CD4-positive, alpha-beta T cell treated with Interleukin-17A for 4 hours (primary cell): ENCODE measurements at regions not wholly inside any gene's neighbourhood (a gene's known extent, or its start where the extent isn't known, plus 50 kb on each side); places are given as distances from the start of the nearest gene placed in this dataset.
"Not testable (repeated sequence)": the region's sequence is repeated elsewhere in the genome, so short reads cannot be mapped to it uniquely, and the experiment has no call there.

Source experiments
- DNase-seq: peaks from one replicate; pipeline ENCODE4 v3.0.0-alpha.2; 2020; ENCODE audit warnings: mixed read lengths

DNA sequence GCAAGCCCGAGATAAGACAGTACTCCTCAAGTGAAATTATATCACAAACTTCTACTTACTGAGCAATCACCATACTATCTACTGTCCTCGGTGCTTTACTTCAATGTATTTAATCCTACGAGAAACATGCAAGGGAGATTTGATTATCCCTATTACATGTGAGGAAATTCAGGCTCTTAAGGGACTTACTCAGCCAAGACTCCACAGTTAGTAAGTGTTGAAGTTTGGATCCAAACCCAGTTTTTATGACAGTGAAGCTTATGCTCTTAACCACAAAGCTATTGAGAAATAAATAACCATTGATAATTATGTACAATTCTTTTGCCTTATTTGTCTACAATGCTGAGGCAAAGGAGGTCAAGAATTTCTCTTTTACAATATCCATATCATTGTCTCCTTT, 672.9 kb upstream of the ACVR2A start:
- no peak for DNase-seq

GRCh38 chr2:147170932-147171331, 673.9 kb upstream of the ACVR2A start:
- no peak for DNase-seq

DNA sequence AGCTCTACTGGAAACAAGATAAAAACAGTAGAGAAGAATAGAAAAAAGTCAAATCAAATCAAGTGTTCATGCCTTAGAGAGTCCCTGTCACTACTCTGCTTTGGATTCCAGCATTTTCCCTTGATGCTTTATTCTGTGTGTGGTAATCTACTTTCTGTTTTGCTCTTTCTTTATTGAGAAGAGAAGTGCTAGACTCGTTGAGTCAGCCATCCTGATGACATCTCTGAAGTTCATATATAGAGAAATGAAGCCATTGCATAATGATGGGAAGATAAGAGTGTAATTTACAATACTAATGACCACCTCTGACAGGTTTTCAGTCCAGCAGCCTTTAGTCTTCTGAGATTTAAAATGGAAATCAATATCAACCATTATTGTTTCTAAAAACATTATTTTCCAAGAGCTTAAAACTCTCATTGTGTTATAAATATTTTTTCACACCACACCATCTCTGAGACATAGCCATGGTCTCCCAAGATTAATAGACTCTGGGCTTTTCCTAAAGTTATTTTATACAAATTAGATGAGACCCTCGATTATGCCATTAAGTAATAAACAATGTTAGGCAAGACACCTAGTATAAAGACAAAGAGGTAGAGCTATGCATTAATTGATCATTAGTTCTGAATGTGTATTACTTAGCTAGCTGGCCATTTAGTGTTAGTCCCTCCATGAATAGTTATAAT, 679.0 kb upstream of the ACVR2A start:
- no peak for DNase-seq

- DNase-seq, result no peak
Measured at GRCh38 chr2:147164563-147164962, 680.3 kb upstream of the ACVR2A start.

DNA sequence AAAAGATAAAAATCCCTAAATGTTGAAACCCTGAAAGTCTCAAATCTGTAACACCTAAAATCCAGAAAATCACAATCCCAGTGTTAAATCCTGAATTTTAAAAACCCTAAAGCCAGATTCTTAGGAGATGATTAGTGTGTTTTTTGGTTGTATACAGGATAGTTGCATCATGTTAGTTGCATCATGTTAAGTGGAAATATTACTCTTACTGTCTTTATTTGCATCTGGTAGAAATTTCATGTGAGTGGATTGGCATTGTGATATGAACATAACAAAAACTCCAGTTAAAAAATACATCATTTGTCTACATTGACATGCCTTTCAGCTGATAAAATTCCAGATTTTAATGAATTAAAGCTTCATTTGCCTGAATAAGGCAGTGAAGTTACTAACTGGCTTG, 683.1 kb upstream of the ACVR2A start:
- DNase-seq, result no peak

DNA sequence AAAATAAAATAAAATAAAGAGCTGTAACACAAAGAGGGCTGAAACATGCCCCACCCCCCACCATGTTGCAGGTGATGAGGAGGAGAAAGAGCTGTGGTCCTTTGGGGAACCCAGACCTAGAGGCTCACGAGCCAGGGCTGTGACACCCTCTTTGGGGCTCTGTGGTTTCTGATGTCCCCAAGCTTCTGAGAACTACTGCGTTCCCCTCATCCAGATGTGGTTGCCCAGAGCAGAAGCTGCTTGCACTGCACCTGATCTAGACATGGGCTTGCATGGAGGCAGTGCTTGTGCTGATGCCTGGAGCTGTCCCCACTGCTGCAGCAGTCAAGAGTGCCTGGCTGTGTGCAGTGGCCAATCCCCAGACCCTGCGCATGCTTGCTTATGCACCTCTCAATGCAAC, 687.9 kb upstream of the ACVR2A start:
- DNase-seq, result no peak

GRCh38 chr2:147150241-147150635, 694.6 kb upstream of the ACVR2A start:
- DNase-seq, result no peak

GRCh38 chr2:147149575-147150240, 695.1 kb upstream of the ACVR2A start:
- DNase-seq, result no peak

GRCh38 chr2:147147802-147148201, 697.0 kb upstream of the ACVR2A start:
- no peak for DNase-seq

DNA sequence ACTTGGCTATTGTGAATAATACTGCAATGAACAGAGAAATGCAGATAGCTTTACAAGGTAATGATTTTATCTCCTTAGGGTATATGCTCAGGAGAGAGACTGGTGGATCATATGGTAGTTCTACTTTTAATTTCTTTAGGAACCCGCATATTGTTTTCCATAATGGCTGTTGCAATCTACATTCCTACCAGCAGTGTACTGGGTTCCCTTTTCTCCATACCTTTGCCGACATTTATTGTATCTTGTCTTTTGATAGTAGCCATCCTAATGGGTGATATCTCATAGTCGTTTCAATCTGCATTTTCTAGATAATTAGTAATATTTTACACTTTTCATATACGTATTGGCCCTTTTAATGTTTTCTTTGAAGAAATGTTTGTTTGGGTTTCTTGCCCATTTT, 702.9 kb upstream of the ACVR2A start:
- no peak for DNase-seq

GRCh38 chr2:147139732-147140131, 705.1 kb upstream of the ACVR2A start:
- DNase-seq, result not testable (repeated sequence)

- DNase-seq, result no peak
Measured at GRCh38 chr2:147137711-147138110, 707.1 kb upstream of the ACVR2A start.

- DNase-seq, result no peak
Measured at GRCh38 chr2:147135376-147135775, 709.5 kb upstream of the ACVR2A start.

DNA sequence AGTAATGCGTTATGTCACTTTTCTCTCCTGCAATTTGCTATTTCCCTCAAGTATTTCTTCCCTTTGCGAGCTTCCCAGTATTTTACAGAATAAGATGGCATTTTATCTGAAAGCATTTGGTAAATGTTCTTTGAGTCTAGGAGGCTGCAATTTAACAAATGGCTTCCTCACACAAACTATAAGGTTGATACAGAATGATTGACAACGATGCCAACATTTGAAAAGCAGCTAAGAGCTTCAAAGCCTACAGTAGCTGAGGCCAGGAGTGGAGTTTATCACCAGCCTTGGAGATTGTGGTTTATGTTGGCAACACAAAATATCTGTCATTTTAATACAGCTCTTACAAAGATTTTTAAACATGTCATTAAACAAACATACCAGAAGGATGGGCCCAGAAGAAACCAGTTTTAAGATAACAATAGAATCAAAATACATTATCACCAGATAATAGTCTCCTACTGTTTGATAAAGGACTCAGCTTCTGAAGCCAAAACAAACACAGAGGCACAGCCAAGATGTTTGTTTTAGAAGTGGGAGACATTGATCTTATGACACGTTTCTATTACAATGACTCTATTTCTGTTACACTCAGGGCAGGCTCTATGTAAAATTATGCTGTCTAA, 711.4 kb upstream of the ACVR2A start:
- no peak for DNase-seq

GRCh38 chr2:147125145-147125544, 719.7 kb upstream of the ACVR2A start:
- no peak for DNase-seq

- DNase-seq, result no peak
Measured at GRCh38 chr2:147122944-147123343, 721.9 kb upstream of the ACVR2A start.

- DNase-seq, result no peak
Measured at GRCh38 chr2:147110962-147111361, 733.9 kb upstream of the ACVR2A start.

GRCh38 chr2:147110317-147110716, 734.5 kb upstream of the ACVR2A start:
- DNase-seq, result no peak

DNA sequence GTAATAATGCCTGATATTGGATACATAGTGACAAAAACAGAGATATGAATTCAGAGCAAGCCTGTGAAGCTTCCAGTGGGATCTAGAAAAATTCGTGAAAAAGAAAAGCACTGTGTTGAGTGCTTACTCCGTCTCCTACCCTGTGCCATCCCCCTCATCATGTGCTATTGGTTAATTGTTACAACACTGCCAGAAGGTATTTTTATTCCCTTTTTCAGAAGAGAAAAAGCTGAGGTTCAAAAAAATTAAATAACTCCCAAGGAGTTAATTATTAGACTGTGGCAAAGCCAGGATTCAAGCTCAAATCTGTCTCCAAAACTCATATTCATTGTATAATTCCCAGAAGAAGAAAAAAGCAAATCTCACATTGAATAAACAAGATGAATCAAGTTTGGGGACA, 735.5 kb upstream of the ACVR2A start:
- DNase-seq, result no peak

DNA sequence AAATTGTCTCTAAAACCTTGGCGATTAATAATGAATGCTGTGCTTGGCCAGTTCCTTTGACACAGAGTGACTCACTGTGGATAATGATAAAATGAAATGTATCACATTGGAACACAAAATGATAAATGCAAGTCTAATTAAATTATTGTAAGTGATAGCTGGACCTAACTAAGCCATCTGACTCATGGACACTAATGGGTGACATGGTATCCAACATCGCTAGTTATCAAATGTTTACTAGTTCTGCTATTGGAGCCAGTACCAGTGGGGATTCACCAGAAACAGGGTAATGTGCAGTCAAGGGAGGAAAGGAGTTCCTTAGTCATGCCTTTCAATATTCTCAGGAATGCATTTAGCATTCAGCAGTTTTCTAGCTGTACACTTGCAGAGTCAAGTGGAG, 736.3 kb upstream of the ACVR2A start:
- no peak for DNase-seq

DNA sequence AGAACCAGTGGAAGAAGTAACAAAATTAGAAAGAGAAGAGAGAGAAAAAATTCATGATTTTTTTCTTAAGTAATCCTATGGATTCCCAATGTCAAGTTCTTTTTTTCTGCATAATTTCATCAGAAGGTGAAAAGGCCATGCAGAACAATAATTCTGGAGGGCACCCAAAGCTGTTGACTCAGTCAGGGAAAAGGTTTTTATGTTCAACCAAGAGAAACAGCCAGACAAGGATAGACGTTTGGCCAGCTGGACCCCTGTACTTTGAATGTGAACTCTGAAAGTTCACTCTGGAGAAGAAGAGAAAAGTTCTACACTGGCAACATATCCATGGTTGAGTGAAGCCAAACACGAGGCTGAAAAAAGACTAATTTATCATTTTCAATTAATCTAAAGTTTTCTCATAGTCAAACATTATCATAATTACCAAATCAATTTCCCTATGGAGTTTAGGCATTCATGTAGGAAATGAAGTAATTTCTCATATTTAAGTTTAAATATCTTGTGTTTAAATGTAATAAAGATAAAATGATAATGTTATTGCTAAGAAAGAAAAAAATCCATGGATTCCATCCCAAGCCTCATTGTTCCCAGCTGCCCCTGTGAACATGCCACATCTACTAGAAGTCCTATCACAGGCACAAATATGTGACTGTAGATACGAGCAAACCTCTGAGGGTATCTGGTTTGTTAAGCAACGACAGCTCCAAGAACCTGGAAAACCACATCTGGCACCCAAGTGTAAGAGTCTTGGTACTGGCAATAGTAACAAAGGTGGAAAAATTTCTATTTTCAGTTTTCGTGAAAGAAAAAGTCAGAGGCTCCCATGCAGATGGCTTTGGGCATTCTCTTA, 742.7 kb upstream of the ACVR2A start:
- DNase-seq, result no peak

DNA sequence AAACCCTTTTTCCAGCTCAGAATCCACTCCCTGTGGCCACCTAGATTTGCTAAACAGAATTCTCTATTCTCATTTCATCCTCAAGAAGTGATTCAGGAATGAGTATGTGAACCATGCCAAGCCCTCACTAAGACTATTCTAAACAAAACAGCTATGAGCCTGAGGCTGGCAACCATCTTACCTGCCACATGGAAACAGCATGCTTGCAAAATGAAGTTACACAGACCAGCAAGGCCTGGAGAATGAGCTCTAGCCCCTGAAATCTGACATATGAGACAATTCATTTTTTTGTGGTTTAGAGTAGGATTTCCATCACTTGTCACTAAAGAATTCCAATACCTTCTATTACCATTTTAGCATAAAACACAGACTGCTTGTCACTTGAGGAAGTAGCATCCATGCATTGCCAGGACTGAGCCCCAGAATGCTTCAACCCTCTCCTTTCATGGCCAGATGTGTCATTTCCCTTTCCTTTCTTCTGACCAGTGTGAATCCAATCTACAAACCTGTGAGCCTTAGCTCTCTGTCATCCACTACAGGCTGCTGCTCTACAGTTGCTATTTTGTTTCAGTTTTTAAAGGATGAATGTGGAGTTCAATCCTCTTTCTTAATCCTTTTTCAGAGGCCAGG, 744.3 kb upstream of the ACVR2A start:
- DNase-seq, result no peak

- DNase-seq, result no peak
Measured at GRCh38 chr2:147099845-147100244, 745.0 kb upstream of the ACVR2A start.
